ENCODE measurements at regions not wholly inside any gene's neighbourhood (a gene's known extent, or its start where the extent isn't known, plus 50 kb on each side); places are given as distances from the start of the nearest gene placed in this dataset.

GRCh38 chr20:40104959-40105358 lies 584.1 kb downstream of the MAFB start:
- no peak for DNase-seq (ENCODE audit: low read depth in 4 of 4, low spot score in 2 of 4)

GRCh38 chr20:40103420-40103819 lies 585.6 kb downstream of the MAFB start:
- DNase-seq (ENCODE audit: low read depth in 4 of 4, low spot score in 2 of 4) = no peak

- DNase-seq (ENCODE audit: low read depth in 4 of 4, low spot score in 2 of 4) = peak in 2 of 4 donors; percentile 1 to 15
Observed at GRCh38 chr20:40101560-40101959, 587.5 kb downstream of the MAFB start.

GRCh38 chr20:40100261-40100660 lies 588.8 kb downstream of the MAFB start:
- DNase-seq (ENCODE audit: low read depth in 4 of 4, low spot score in 2 of 4) = no peak

GRCh38 chr20:40090236-40090635 lies 598.8 kb downstream of the MAFB start:
- DNase-seq (ENCODE audit: low read depth in 4 of 4, low spot score in 2 of 4) = no peak

GRCh38 chr20:40087496-40087895 lies 601.5 kb downstream of the MAFB start:
- no peak for DNase-seq (ENCODE audit: low read depth in 4 of 4, low spot score in 2 of 4)

- no peak for DNase-seq (ENCODE audit: low read depth in 4 of 4, low spot score in 2 of 4)
Observed at GRCh38 chr20:40085513-40085912, 603.5 kb downstream of the MAFB start.

GRCh38 chr20:40082436-40082835 lies 606.6 kb downstream of the MAFB start:
- no peak for DNase-seq (ENCODE audit: low read depth in 4 of 4, low spot score in 2 of 4)

- DNase-seq (ENCODE audit: low read depth in 4 of 4, low spot score in 2 of 4) = no peak
Observed at GRCh38 chr20:40081653-40082052, 607.4 kb downstream of the MAFB start.

GRCh38 chr20:40080041-40080652 lies 608.9 kb downstream of the MAFB start:
- DNase-seq (ENCODE audit: low read depth in 4 of 4, low spot score in 2 of 4) = no peak

GRCh38 chr20:40073535-40074111 lies 615.4 kb downstream of the MAFB start:
- DNase-seq (ENCODE audit: low read depth in 4 of 4, low spot score in 2 of 4) = no peak

GRCh38 chr20:40072907-40073306 lies 616.1 kb downstream of the MAFB start:
- DNase-seq (ENCODE audit: low read depth in 4 of 4, low spot score in 2 of 4) = no peak

- DNase-seq (ENCODE audit: low read depth in 4 of 4, low spot score in 2 of 4) = peak in 1 of 4 donors; percentile 27
Observed at GRCh38 chr20:40056171-40056570, 632.9 kb downstream of the MAFB start.

- DNase-seq (ENCODE audit: low read depth in 4 of 4, low spot score in 2 of 4) = no peak
Observed at GRCh38 chr20:40055711-40056110, 633.3 kb downstream of the MAFB start.

GRCh38 chr20:40054311-40054710 lies 634.7 kb downstream of the MAFB start:
- no peak for DNase-seq (ENCODE audit: low read depth in 4 of 4, low spot score in 2 of 4)

- no peak for DNase-seq (ENCODE audit: low read depth in 4 of 4, low spot score in 2 of 4)
Observed at GRCh38 chr20:40050596-40050995, 638.4 kb downstream of the MAFB start.

- DNase-seq (ENCODE audit: low read depth in 4 of 4, low spot score in 2 of 4) = no peak
Observed at GRCh38 chr20:40049854-40050253, 639.2 kb downstream of the MAFB start.

GRCh38 chr20:40046703-40047102 lies 642.3 kb downstream of the MAFB start:
- DNase-seq (ENCODE audit: low read depth in 4 of 4, low spot score in 2 of 4) = no peak

- no peak for DNase-seq (ENCODE audit: low read depth in 4 of 4, low spot score in 2 of 4)
Observed at GRCh38 chr20:40037511-40037910, 651.5 kb downstream of the MAFB start.

GRCh38 chr20:40029589-40029988 lies 659.4 kb downstream of the MAFB start:
- no peak for DNase-seq (ENCODE audit: low read depth in 4 of 4, low spot score in 2 of 4)

- DNase-seq (ENCODE audit: low read depth in 4 of 4, low spot score in 2 of 4) = no peak
Observed at GRCh38 chr20:40019510-40019909, 669.5 kb downstream of the MAFB start.

- no peak for DNase-seq (ENCODE audit: low read depth in 4 of 4, low spot score in 2 of 4)
Observed at GRCh38 chr20:40017765-40018164, 671.3 kb downstream of the MAFB start.

GRCh38 chr20:40016890-40017289 lies 672.1 kb downstream of the MAFB start:
- no peak for DNase-seq (ENCODE audit: low read depth in 4 of 4, low spot score in 2 of 4)

All from left renal cortex interstitium (tissue), 4 donors.